ENCODE measurements at regions not wholly inside any gene's neighbourhood (a gene's known extent, or its start where the extent isn't known, plus 50 kb on each side); places are given as distances from the start of the nearest gene placed in this dataset.

- no peak overlapping the region for H3K4me2 ChIP-seq (ENCODE audit: low read depth, low read length, poor library complexity, severe bottlenecking)
- no peaks in the 10 kb centered on the region for H3F3A ChIP-seq (ENCODE audit: low read depth)
- no peaks in the 10 kb centered on the region for H3K27me3 ChIP-seq (ENCODE audit: insufficient read depth, low read length, poor library complexity, severe bottlenecking)
- no peaks in the 10 kb centered on the region for H3K79me2 ChIP-seq (ENCODE audit: insufficient read depth, low read length)
- no peak overlapping the region for H3K4me3 ChIP-seq (ENCODE audit: low read length, poor library complexity, severe bottlenecking)
- H3K9me3 ChIP-seq (ENCODE audit: insufficient read depth, low read depth, low read length), result no peaks in the 10 kb centered on the region
- H3K4me1 ChIP-seq (ENCODE audit: insufficient read depth, low read length, poor library complexity, severe bottlenecking), result no peaks in the 10 kb centered on the region
- no peaks in the 10 kb centered on the region for H3K9me2 ChIP-seq (replicated peaks; ENCODE audit: low read depth, low read length)
- H4K20me1 ChIP-seq (ENCODE audit: insufficient read depth, low read length, poor library complexity, severe bottlenecking), result no peaks in the 10 kb centered on the region
- H3K9ac ChIP-seq (ENCODE audit: low read depth, low read length, poor library complexity, severe bottlenecking), result no peak overlapping the region
- TF ChIP-seq CTCF (conservative IDR thresholded peaks at IDR 0.05; ENCODE audit: low read length) (no peak), EZH2phosphoT487 (IDR thresholded peaks at IDR 0.05; ENCODE audit: borderline replicate concordance) (no peak)
- no peaks in the 10 kb centered on the region for H3K36me3 ChIP-seq (ENCODE audit: insufficient read depth, low read length)
- H2AFZ ChIP-seq (ENCODE audit: low read length), result no peak overlapping the region
Observed at GRCh38 chr1:30645807-30646206, 77.6 kb downstream of the MATN1 start.

DNA sequence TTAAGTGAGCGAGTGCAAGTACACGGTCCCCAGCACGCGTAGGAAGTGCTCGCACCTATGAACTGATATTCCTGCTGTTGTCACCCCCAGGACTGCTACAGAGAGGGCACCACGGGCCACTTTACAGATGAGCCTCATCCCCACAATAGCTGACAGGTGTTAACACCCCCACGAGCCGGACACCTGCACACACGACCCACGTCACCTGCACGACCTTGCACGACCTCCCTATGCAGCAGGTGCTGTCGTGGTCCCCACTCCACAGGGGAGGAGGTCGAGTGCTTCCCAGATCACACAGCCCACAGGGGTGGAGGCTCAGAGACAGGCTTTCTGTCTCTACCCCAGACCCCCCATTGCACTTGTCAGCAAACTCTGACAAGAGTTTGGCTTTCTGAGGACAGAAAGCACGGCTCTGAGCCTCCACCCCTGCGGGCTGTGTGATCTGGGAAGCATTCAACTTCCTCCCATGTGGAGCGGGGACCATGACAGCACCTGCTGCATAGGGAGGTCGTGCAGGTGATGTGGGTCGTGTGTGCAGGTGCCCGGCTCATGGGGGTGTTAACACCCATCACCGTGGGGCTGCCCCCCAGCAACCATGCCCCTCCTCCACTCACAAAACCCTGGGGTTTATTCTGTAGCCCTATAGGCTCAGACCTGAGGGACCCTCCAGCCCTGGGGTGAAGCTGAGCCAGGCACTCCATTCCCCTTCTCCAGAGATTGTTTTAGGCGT lies 80.8 kb downstream of the MATN1 start:
- Histone ChIP-seq H3K4me3 (ENCODE audit: low read length, poor library complexity, severe bottlenecking) (no peak overlapping the region), H2AFZ (ENCODE audit: low read length) (no peak overlapping the region), H3K27me3 (ENCODE audit: insufficient read depth, low read length, poor library complexity, severe bottlenecking) (no peaks in the 10 kb centered on the region), H3K36me3 (ENCODE audit: insufficient read depth, low read length) (no peaks in the 10 kb centered on the region), H3K4me1 (ENCODE audit: insufficient read depth, low read length, poor library complexity, severe bottlenecking) (no peaks in the 10 kb centered on the region), H3K79me2 (ENCODE audit: insufficient read depth, low read length) (no peaks in the 10 kb centered on the region), H4K20me1 (ENCODE audit: insufficient read depth, low read length, poor library complexity, severe bottlenecking) (no peaks in the 10 kb centered on the region), H3K4me2 (ENCODE audit: low read depth, low read length, poor library complexity, severe bottlenecking) (no peak overlapping the region), H3K9me2 (replicated peaks; ENCODE audit: low read depth, low read length) (no peaks in the 10 kb centered on the region), H3K9me3 (ENCODE audit: insufficient read depth, low read depth, low read length) (no peaks in the 10 kb centered on the region), H3F3A (ENCODE audit: low read depth) (no peaks in the 10 kb centered on the region), H3K9ac (ENCODE audit: low read depth, low read length, poor library complexity, severe bottlenecking) (no peak overlapping the region)
- TF ChIP-seq CTCF (conservative IDR thresholded peaks at IDR 0.05; ENCODE audit: low read length) (no peak), EZH2phosphoT487 (IDR thresholded peaks at IDR 0.05; ENCODE audit: borderline replicate concordance) (no peak)

DNA sequence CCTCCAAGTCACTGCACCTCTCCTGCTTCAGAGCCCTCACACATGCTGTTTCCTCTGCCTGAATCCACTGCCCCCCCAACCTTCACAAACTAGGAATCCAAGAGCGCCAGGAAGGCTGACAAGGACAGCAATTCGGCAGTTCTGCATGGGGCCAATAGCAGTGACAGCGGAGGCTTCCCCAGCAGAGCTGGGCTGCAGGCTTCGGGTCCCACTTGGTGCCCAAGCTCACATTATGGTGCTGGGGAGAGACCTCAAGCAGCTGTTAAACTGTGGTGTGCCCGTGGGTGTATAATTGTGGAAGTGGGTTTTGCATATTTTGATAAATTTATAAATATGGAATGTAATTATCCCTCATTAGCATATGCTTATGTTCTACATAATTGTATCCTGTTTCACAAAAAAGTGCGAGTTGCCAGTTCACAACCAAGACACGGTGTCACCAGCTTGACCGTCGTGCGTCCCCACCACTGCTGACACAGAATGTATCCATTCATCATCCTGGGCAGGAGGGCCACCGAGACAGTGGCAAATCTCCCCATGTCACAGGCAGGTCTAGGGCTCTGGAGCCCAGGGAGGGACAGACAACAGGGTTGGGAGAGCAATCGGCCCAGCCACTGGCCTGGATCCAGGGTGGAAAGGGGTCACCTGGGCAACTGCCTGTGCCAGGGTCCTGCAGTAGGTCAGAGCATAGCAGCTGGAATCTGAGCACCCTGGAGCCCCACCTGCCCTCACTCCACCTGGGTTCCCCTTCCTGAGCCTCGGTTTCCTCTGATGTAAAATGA lies 81.6 kb downstream of the MATN1 start:
- no peaks in the 10 kb centered on the region for H4K20me1 ChIP-seq (ENCODE audit: insufficient read depth, low read length, poor library complexity, severe bottlenecking)
- no peaks in the 10 kb centered on the region for H3K9me2 ChIP-seq (replicated peaks; ENCODE audit: low read depth, low read length)
- H3K4me3 ChIP-seq (ENCODE audit: low read length, poor library complexity, severe bottlenecking), result no peak overlapping the region
- H3K9ac ChIP-seq (ENCODE audit: low read depth, low read length, poor library complexity, severe bottlenecking), result no peak overlapping the region
- no peaks in the 10 kb centered on the region for H3K79me2 ChIP-seq (ENCODE audit: insufficient read depth, low read length)
- H3F3A ChIP-seq (ENCODE audit: low read depth), result no peaks in the 10 kb centered on the region
- TF ChIP-seq CTCF (conservative IDR thresholded peaks at IDR 0.05; ENCODE audit: low read length) (no peak), EZH2phosphoT487 (IDR thresholded peaks at IDR 0.05; ENCODE audit: borderline replicate concordance) (no peak)
- no peaks in the 10 kb centered on the region for H3K4me1 ChIP-seq (ENCODE audit: insufficient read depth, low read length, poor library complexity, severe bottlenecking)
- H3K4me2 ChIP-seq (ENCODE audit: low read depth, low read length, poor library complexity, severe bottlenecking), result no peak overlapping the region
- no peaks in the 10 kb centered on the region for H3K9me3 ChIP-seq (ENCODE audit: insufficient read depth, low read depth, low read length)
- no peaks in the 10 kb centered on the region for H3K27me3 ChIP-seq (ENCODE audit: insufficient read depth, low read length, poor library complexity, severe bottlenecking)
- H2AFZ ChIP-seq (ENCODE audit: low read length), result no peak overlapping the region
- no peaks in the 10 kb centered on the region for H3K36me3 ChIP-seq (ENCODE audit: insufficient read depth, low read length)
